Caco-2 (cell line): ENCODE measurements at regions not wholly inside any gene's neighbourhood (a gene's known extent, or its start where the extent isn't known, plus 50 kb on each side); places are given as distances from the start of the nearest gene placed in this dataset.

ENCODE experiments used
- BruUV-seq: library from RNA; stranded (reverse); fragments of 400-500 nt; replicated peaks from 2 replicates; lab custom pipeline; 2021; lab: Mats Ljungman, UMichigan
- CTCF ChIA-PET: fragments of 300-600 bp; sonication (Branson Sonifier 250); formaldehyde crosslinking; loops from one replicate; lab custom pipeline; 2022; ENCODE audit warnings: antibody characterized with exemption; lab: Charles Lee
- POLR2A ChIA-PET: fragments of 300-600 bp; sonication (Branson Sonifier 250); formaldehyde crosslinking; loops from one replicate; lab custom pipeline; 2022; ENCODE audit warnings: antibody characterized with exemption; lab: Charles Lee
- DNase-seq, 2 experiments: peaks; one replicate each; pipeline versions ENCODE4 v3.0.0 to v3.0.0-alpha.2; 2020 to 2022
- H3K27me3 ChIP-seq: replicated peaks from 2 replicates; pipeline ENCODE4 v1.6.0; 2011; ENCODE audit warnings: low read length; ENCODE audit not compliant: control insufficient read depth, insufficient read depth
- H3K36me3 ChIP-seq: 2 replicates; pipeline ENCODE4 v1.5.1; 2011; ENCODE audit warnings: low read length; ENCODE audit not compliant: control insufficient read depth, insufficient read depth
- H3K4me1 ChIP-seq: fragments of 250-450 bp; sonication (Bioruptor Pico); 2 replicates; pipeline ENCODE4 v1.5.1; 2020; ENCODE audit warnings: mild to moderate bottlenecking
- H3K4me3 ChIP-seq: 2 replicates; pipeline ENCODE4 v1.5.1; 2011; ENCODE audit warnings: low read depth, mild to moderate bottlenecking, control low read depth, low read length
- H3K9me3 ChIP-seq: fragments of 250-450 bp; sonication (Bioruptor Pico); 2 replicates; pipeline ENCODE4 v1.5.1; 2020; ENCODE audit warnings: mild to moderate bottlenecking, moderate library complexity
- H3K27ac Mint-ChIP-seq: one replicate; pipeline ENCODE4 v1.8.0; 2022; ENCODE audit warnings: mixed read lengths; ENCODE audit not compliant: unreplicated experiment
- H3K27me3 Mint-ChIP-seq: one replicate; pipeline ENCODE4 v1.8.0; 2022; ENCODE audit warnings: mixed read lengths; ENCODE audit not compliant: insufficient read depth, unreplicated experiment
- H3K36me3 Mint-ChIP-seq: one replicate; pipeline ENCODE4 v1.8.0; 2022; ENCODE audit warnings: mild to moderate bottlenecking, mixed read lengths; ENCODE audit not compliant: insufficient read depth, unreplicated experiment
- H3K4me1 Mint-ChIP-seq: one replicate; pipeline ENCODE4 v1.8.0; 2022; ENCODE audit warnings: low read depth, mixed read lengths; ENCODE audit not compliant: unreplicated experiment
- H3K4me3 Mint-ChIP-seq: one replicate; pipeline ENCODE4 v1.8.0; 2022; ENCODE audit warnings: mild to moderate bottlenecking, moderate library complexity, mixed read lengths; ENCODE audit not compliant: unreplicated experiment
- H3K9me3 Mint-ChIP-seq: one replicate; pipeline ENCODE4 v1.8.0; 2022; ENCODE audit warnings: mixed read lengths; ENCODE audit not compliant: unreplicated experiment
- intact Hi-C: fragments of 100-400 bp; cut with micrococcal nuclease; formaldehyde crosslinking; loops from one replicate; pipeline ENCODE4 v1.10.0; 2022; ENCODE audit not compliant: unreplicated experiment
- TF ChIP-seq, protein P1 (sequence below), 2 experiments: fragments of 200-600 bp in 1 of 2; IDR thresholded peaks; 1 replicate in 1 of 2; 2 replicates in 1 of 2; pipeline versions ENCODE4 v1.5.1 to v1.8.0; 2011 to 2022; ENCODE audit warnings: antibody characterized with exemption in 1 of 2, control low read depth in 1 of 2, inconsistent platforms in 1 of 2, low read depth in 1 of 2, low read length in 1 of 2, mild to moderate bottlenecking in 1 of 2, moderate library complexity in 1 of 2; ENCODE audit not compliant: insufficient read depth in 1 of 2, severe bottlenecking in 1 of 2, unreplicated experiment in 1 of 2

DNA sequence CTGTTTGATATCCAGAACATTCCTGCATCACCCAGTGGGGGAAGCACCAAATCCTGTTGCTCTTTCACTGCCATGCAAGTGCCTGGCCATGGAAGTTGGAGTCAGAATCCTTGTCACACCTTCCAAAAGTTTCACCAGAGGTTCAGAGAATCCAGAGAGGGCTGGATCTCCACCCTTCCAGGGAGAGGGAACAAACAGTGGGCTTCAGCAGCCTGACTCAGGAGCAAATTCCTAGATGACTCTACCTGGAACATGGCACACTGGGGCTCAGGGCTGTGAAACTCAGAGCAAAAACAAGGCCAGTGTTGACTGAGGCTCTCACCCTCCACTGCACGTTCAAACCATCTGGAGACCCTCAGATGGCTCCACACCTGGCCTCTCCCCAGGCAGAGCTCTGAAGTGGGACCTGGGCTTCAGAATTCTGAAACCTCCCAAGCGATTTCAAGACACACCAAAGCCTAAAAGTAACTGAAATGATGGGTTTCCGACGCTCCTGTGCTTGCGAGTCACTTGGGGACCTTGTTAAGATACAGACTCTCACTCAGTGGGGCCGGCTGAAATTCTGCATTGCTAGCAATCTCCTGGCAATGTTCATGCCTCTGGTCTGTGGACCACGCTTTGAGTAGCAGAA is 205.9 kb downstream of the AUH start:
- DNase-seq: no peak
- no TSS peak for BruUV-seq
- Histone ChIP-seq H3K4me3 (no peak overlapping the region), H3K9me3 (no peaks in the 10 kb centered on the region), H3K4me1 (no peaks in the 10 kb centered on the region), H3K36me3 (no peaks in the 10 kb centered on the region), H3K27me3 (no peaks in the 10 kb centered on the region)
- TF ChIP-seq, protein P1, sequence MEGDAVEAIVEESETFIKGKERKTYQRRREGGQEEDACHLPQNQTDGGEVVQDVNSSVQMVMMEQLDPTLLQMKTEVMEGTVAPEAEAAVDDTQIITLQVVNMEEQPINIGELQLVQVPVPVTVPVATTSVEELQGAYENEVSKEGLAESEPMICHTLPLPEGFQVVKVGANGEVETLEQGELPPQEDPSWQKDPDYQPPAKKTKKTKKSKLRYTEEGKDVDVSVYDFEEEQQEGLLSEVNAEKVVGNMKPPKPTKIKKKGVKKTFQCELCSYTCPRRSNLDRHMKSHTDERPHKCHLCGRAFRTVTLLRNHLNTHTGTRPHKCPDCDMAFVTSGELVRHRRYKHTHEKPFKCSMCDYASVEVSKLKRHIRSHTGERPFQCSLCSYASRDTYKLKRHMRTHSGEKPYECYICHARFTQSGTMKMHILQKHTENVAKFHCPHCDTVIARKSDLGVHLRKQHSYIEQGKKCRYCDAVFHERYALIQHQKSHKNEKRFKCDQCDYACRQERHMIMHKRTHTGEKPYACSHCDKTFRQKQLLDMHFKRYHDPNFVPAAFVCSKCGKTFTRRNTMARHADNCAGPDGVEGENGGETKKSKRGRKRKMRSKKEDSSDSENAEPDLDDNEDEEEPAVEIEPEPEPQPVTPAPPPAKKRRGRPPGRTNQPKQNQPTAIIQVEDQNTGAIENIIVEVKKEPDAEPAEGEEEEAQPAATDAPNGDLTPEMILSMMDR (IDR thresholded peaks at IDR 0.05; ENCODE audit: insufficient read depth in 1 of 2, low read depth in 1 of 2, low read length in 1 of 2, severe bottlenecking in 1 of 2, unreplicated experiment in 1 of 2): no peak
- Mint-ChIP-seq H3K4me1 (no peaks in the 10 kb centered on the region), H3K9me3 (no peaks in the 10 kb centered on the region), H3K36me3 (no peaks in the 10 kb centered on the region), H3K27ac (no peak overlapping the region), H3K4me3 (no peak overlapping the region), H3K27me3 (no peaks in the 10 kb centered on the region)
- CTCF ChIA-PET: no interaction called here
- intact Hi-C loops: no loop called here
- POLR2A ChIA-PET: no interaction called here

DNA sequence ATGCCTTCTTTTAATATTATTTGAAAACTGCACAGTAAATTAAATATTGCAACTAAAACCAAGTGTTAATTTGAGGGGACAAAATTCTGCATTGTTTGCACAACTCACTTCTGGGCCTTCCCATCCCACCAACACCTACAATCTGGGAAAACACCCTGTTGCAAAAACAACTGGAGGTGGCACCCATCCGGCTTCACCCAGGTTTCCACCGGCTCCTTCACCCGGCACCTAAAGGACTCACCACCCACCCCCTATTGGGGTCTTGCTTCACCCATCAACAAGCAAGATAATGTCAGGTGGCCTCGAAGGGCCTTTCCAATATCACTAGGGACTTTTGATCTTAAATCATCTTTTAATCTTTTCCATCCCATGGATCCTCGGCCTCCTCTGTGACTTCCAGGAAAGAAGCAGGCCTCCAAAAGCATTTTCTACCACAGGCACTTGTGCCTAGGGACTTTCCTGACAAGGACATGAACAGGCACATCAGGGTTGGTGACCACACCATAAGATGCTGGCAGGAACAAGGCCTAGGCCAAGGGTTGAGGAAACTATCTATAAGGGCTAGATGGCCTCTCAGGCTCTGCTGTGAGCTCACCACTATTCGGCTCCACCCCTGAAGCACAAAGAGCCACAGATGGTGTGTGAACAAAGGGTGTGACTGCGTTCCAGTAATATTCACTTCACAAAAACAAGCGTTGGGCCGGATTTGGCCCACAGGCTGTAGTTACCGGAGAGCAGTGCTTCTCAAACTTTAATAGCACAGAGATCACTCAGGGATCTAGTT is 205.1 kb downstream of the AUH start:
- TF ChIP-seq, protein P1 (IDR thresholded peaks at IDR 0.05; ENCODE audit: insufficient read depth in 1 of 2, low read depth in 1 of 2, low read length in 1 of 2, severe bottlenecking in 1 of 2, unreplicated experiment in 1 of 2): no peak
- Mint-ChIP-seq H3K27me3 (no peaks in the 10 kb centered on the region), H3K36me3 (no peaks in the 10 kb centered on the region), H3K4me1 (no peaks in the 10 kb centered on the region), H3K27ac (no peak overlapping the region), H3K4me3 (no peak overlapping the region), H3K9me3 (no peaks in the 10 kb centered on the region)
- no TSS peak for BruUV-seq
- Histone ChIP-seq H3K4me1 (no peaks in the 10 kb centered on the region), H3K36me3 (no peaks in the 10 kb centered on the region), H3K27me3 (no peaks in the 10 kb centered on the region), H3K9me3 (no peaks in the 10 kb centered on the region), H3K4me3 (no peak overlapping the region)
- intact Hi-C loops: no loop called here
- CTCF ChIA-PET: no interaction called here
- no peak for DNase-seq
- POLR2A ChIA-PET: no interaction called here

DNA sequence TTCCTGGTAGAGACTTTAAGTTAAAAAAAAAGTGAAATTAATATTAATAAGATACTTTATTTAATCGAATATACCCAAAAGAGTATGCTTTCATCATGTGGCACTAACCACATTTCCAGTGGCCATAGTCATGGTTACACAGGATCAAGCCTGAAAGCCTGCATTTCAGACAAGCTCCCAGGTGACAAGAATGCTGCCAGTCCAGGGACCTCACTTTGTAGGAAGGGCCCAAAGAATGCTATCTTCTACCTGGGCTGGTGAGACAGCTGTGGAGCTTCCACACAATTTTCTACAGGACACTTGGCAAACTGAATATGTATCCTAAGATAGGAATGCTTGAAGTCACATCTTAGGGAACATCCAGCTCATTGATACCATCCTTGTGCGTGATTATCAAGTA is 203.8 kb downstream of the AUH start:
- Histone ChIP-seq H3K36me3 (no peaks in the 10 kb centered on the region), H3K4me3 (no peak overlapping the region), H3K4me1 (no peaks in the 10 kb centered on the region), H3K27me3 (no peaks in the 10 kb centered on the region), H3K9me3 (no peaks in the 10 kb centered on the region)
- BruUV-seq: no TSS peak
- peaks cover 6% of the 10 kb centered on the region for H3K4me1 Mint-ChIP-seq
- H3K36me3 Mint-ChIP-seq: no peaks in the 10 kb centered on the region
- H3K27me3 Mint-ChIP-seq: no peaks in the 10 kb centered on the region
- DNase-seq: no peak
- POLR2A ChIA-PET: no interaction called here
- H3K9me3 Mint-ChIP-seq: no peaks in the 10 kb centered on the region
- no peak overlapping the region for H3K4me3 Mint-ChIP-seq
- TF ChIP-seq, protein P1 (IDR thresholded peaks at IDR 0.05; ENCODE audit: insufficient read depth in 1 of 2, low read depth in 1 of 2, low read length in 1 of 2, severe bottlenecking in 1 of 2, unreplicated experiment in 1 of 2): no peak
- CTCF ChIA-PET: no interaction called here
- no peak overlapping the region for H3K27ac Mint-ChIP-seq
- intact Hi-C loops: no loop called here
